NCI-H2107 treated with DMSO at 0.1 percent for 48 hours (cell line): ENCODE measurements at regions not wholly inside any gene's neighbourhood (a gene's known extent, or its start where the extent isn't known, plus 50 kb on each side); places are given as distances from the start of the nearest gene placed in this dataset.

Experiments used
- DNase-seq: peaks from one replicate; lab custom pipeline; 2025; ENCODE audit not compliant: unreplicated experiment; lab: John Stamatoyannopoulos, UW

DNA sequence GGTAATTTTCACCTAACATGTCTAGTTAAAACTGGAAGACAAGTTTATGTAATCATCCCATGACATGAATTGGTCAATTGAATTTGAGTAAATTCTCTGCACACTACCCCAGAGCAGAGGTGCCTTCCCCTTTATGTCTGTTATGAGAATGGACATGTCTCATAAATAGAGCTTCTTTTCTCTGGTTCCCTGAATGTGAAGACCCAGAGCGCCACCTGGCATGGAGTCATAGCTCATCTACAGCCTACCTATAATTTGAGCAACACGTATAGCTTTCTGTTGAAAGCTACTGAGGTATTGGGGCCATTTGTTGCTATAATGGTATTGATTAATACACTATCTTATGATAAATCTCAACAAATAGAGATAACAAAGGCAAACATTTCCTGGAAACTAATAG lies 626.5 kb upstream of the GALNTL6 start:
- DNase-seq = no peak

DNA sequence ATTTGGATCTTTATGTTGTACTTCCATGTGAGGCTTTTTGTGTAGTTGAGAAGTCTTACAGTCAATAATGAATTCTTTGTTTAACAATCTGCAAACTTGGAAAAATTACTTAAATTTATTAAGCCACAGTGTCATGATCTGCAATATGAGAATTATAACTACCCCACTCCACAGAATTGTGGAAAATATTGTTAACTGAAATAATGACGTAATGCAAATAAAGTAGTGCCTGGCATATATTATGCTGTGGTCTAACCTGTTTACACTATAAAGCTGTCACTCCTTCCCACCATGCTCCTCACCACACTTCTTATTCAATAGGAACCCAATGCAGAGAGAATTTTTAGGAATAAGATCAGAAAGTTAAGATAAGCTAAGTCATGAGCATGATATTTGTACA lies 632.1 kb upstream of the GALNTL6 start:
- DNase-seq = no peak

DNA sequence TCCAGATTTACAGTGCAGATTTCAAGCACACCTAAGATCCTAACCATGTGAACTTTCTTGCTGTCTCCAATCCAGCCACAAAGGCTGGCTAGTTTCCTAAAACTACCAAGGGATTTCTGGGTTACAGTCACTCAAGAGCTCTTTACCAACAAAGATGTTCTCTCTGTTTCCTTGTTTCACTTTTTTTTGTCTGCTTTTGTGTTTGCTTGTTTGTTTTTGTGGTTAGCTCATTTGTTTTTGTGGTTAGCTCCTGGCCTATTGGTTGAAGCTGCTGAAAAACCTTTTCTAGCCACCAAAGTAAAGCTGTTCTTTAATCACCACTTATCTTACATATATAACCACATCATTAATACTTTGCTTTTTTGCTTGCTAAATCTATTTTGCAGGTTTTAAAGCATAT lies 642.5 kb upstream of the GALNTL6 start:
- no peak for DNase-seq

DNA sequence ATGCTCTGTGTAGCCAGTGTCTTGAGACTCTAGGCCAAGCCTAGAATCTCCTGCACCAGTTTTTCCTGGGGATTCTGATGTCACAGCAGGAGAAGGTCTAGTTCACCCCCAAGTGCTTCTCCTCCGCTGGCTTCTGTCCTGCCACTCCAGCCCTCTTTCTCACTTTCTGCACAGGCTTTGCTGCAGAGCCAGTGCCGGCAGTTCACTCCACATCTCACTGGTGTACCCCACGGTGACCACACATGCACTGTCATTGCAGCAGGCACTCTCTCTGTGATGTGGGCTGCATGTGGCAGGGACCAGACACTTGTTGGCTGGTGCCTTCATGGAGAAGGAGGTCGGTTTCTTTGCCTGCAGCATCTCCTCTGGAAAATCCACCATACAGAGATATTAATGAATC lies 643.8 kb upstream of the GALNTL6 start:
- DNase-seq = no peak

GRCh38 chr4:171162478-171162877 lies 650.7 kb upstream of the GALNTL6 start:
- DNase-seq = no peak

GRCh38 chr4:171157462-171158082 lies 655.6 kb upstream of the GALNTL6 start:
- DNase-seq = no peak

GRCh38 chr4:171142639-171143038 lies 670.6 kb upstream of the GALNTL6 start:
- DNase-seq = no peak

DNA sequence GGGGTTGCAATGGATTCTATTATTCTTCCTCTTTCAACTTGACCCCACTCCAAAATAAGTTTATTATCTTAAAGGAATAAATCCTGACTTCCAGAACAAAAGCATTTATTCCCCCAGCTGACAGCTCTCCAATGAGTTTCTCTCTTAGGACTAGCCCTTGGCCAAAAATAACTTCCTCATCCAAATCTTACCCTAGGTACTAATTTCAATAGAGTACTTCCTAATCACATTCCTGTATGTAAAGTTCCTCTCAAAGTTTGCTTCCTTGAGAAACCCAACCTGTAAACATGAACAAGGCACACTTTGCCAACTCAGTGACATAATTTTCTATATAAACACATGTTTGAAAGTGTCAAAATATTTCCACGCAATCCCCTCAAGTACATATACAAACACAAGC lies 671.2 kb upstream of the GALNTL6 start:
- no peak for DNase-seq

DNA sequence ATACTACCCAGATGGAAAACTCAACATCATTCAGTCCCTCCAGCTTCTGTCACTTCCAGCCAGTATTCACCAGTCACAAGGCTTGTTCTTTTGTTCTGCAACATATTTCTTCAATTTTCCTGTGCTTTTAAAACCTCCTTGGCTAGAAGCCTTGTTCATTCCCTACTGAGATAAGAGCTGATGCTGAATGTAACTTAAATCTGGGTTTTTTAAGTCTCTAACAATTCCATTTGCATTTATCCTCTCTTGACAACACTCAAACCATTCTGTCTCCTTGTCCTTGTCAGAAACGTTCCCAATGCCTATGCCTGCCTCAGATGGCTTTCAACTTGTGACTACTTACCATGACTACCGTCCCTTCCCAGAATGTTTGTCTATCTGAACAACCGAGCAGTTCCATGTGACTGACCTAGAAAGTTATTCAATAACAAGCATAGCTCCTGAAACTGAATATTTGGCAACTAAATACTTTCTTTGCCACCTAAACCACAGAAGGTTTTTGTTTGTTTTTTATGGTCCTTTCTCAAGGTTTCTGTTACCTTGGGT lies 682.9 kb upstream of the GALNTL6 start:
- no peak for DNase-seq

DNA sequence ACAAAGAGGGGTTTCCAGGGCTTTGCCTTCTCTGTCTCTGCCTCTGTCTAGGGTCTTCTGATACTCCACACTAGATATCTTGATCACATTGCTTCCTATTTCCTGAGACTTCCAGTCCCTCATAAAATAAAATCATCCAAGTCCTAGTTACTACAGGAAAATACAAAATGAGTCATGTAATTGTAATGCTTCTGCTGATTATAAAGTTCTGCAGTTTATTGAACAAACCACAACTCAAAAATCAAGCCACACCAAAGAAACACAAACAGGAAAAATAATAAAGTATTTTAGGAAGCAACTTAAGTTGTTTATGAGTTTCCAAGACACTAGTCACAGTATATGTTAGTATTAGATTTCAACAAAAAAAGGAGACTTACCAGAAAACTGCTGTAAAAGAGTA lies 695.1 kb upstream of the GALNTL6 start:
- no peak for DNase-seq

DNA sequence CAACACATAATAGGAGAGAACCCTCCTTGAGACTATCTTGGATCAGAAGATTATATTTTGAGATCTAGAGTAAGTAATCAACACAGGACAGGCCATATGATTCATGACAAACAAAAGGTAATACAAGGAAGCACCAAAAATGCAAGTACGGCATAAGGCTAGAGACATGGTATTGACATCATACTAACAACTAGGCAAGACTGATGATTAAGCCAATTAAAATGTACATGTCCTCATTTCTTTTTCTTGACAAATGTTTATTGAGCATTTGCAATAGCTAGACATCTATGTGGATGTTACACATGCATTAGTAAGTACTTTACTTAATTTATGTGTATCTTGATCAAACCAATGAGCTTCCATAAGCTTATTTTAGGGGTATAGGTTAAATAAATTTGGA lies 695.7 kb upstream of the GALNTL6 start:
- DNase-seq = no peak

- DNase-seq = no peak
These were observed 711.4 kb upstream of the GALNTL6 start for GRCh38 chr4:171101845-171102244.

DNA sequence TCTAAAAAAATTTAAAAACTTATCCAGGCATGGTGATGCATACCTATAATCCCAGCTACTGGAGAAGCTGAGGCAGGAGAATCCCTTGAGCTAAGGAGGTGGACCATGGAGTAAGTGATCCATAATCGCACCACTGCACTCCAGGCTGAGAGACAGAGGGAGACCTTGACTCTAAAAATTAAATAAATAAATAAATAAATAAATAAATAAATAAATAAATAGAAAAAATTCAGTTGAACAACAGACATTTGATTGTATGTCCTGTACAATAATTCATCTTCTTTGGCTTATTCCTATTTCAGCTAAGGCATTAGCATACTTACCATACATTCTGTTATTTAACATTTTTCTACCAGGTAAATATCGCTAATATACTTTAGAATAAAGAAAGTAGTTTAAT lies 726.1 kb upstream of the GALNTL6 start:
- no peak for DNase-seq

GRCh38 chr4:171067422-171067821 lies 745.8 kb upstream of the GALNTL6 start:
- DNase-seq = no peak

DNA sequence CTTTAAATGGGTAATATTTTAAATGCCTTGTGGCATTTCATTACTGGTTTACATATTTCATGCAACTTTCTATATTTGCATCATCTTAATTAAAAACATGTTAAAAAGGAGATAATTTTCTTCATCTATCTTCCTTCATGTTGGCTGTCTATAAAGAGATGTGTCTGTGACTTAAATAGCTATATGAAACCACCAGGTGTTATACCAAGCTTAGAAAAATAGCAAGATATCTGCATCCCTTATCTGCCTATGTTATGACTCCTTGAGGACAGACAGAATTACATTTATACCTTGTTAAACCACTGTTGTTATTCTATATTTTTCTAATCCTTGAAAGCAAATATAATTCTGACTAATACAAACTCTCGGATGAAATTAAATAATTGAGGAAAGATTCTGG lies 763.8 kb upstream of the GALNTL6 start:
- DNase-seq = no peak

DNA sequence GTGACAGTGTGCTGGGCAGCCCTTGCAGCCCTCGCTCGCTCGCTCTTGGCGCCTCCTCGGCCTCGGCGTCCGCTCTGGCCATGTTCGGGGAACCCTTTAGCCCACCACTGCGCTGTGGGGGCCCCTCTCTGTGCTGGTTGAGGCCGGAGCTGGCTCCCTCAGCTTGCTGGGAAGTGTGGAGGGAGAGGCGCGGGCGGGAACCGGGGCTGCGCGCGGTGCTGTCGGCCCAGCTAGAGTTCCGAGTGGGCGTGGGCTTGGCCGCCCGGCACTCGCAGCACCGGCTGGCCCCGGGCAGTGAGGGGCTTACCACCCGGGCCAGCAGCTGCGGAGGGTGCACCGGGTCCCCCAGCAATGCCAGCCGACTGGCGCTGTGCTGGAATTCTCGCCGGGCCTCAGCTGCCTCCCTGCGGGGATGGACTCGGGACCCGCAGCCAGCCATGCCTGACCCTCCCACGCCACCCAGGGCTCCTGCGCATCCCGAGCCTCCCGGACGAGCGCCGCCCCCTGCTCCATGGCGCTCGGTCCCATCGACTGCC lies 770.1 kb upstream of the GALNTL6 start:
- no peak for DNase-seq

DNA sequence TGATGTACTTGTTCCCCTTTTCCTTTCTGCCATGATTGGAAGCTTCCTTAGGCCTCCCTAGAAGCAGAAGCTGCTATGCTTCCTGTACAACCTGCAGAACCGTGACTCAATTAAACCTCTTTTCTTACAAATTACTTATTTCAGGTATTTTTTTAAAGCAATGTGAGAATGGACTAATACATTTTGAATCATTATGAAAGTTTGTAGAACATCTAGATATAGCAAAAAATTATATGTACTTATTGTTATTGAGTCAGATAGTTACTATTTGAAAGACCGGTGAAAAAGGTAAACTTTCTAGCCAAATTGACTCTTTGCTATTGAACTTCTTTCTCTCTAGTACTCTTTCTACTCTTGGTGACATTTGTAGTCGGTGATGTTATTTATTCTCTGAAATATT lies 777.3 kb upstream of the GALNTL6 start:
- DNase-seq = no peak

GRCh38 chr4:171031338-171031737 lies 781.9 kb upstream of the GALNTL6 start:
- DNase-seq = no peak

DNA sequence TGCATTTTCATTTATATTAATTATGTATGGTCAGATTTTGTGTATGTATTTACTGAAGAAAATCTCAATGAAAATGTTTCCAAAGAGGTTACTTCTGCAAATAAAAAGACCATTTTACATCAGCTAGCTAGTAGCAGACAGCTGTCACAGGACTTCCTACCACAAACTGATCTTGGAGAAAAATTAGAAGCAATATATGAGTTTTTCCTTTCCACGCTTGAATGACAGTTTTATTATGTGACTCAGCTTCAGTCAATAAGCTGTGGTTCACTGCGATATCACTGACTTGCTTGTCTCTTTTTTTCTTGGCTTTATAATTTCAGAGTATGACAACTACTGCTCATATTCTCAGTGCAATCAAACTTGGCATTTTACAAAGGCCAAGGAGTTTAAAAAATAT lies 787.4 kb upstream of the GALNTL6 start:
- DNase-seq = no peak

DNA sequence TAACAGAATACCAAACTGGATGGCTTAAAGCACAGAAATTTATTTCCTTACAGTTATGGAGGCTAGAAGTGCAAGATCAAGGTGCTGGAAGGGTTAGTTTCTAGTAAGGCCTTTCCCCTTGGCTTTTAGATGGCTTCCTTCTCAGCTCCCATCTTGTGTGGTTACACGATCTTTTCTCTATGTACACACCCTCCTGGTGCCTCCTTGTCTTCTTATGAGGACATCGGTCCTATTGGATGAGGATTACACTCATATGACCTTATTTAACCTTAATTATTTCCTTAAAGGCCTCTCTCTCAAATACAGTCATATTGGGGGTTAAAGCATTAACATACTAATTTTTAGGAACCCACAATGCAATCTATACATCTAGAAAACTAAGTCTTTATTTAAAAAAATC lies 787.9 kb upstream of the GALNTL6 start:
- DNase-seq = no peak

GRCh38 chr4:171024720-171025303 lies 788.4 kb upstream of the GALNTL6 start:
- no peak for DNase-seq

DNA sequence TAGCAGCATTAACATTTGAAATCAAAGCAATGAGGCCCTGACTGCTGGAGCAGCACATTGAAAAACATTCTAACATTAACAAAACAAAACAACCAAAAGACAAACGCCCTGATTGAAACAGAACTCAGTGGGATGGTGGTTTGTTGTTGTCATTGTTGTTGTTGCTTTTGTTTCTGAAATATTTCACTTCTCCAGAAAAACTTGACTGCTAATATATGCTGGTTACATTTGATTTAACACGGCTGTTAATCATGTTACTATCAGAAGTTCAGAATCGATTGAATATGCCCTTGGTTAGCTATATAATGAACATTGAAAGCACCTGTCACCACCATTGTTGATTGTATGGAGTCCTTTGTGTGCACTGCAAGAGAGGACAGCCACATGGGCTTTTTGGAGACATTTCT lies 790.4 kb upstream of the GALNTL6 start:
- DNase-seq = no peak

- no peak for DNase-seq
These were observed 795.6 kb upstream of the GALNTL6 start for GRCh38 chr4:171017593-171017992.
